MV-4-11 (cell line): ENCODE measurements at regions not wholly inside any gene's neighbourhood (a gene's known extent, or its start where the extent isn't known, plus 50 kb on each side); places are given as distances from the start of the nearest gene placed in this dataset.

Source experiments
- DNase-seq: peaks from one replicate; lab custom pipeline; 2025; lab: John Stamatoyannopoulos, UW

- DNase-seq, result no peak
Observed at GRCh38 chr5:124692950-124693349, 53.5 kb downstream of the ZNF608 start.

GRCh38 chr5:124692324-124692723, 54.1 kb downstream of the ZNF608 start:
- no peak for DNase-seq

GRCh38 chr5:124689653-124690052, 56.8 kb downstream of the ZNF608 start:
- DNase-seq, result no peak

GRCh38 chr5:124686239-124687004, 60.0 kb downstream of the ZNF608 start:
- DNase-seq, result no peak

GRCh38 chr5:124685404-124685930, 61.0 kb downstream of the ZNF608 start:
- DNase-seq, result no peak

- DNase-seq, result no peak
Observed at GRCh38 chr5:124683917-124684555, 62.4 kb downstream of the ZNF608 start.

GRCh38 chr5:124679578-124680199, 66.8 kb downstream of the ZNF608 start:
- no peak for DNase-seq

GRCh38 chr5:124678922-124679519, 67.4 kb downstream of the ZNF608 start:
- no peak for DNase-seq

GRCh38 chr5:124678468-124678867, 68.0 kb downstream of the ZNF608 start:
- DNase-seq, result no peak

GRCh38 chr5:124677374-124678351, 68.8 kb downstream of the ZNF608 start:
- no peak for DNase-seq

GRCh38 chr5:124675931-124676846, 70.2 kb downstream of the ZNF608 start:
- no peak for DNase-seq

- DNase-seq, result no peak
Observed at GRCh38 chr5:124671193-124671592, 75.2 kb downstream of the ZNF608 start.

- no peak for DNase-seq
Observed at GRCh38 chr5:124670722-124671184, 75.7 kb downstream of the ZNF608 start.

GRCh38 chr5:124669956-124670721, 76.3 kb downstream of the ZNF608 start:
- DNase-seq, result no peak

- no peak for DNase-seq
Observed at GRCh38 chr5:124669300-124669648, 77.2 kb downstream of the ZNF608 start.

GRCh38 chr5:124668353-124669299, 77.8 kb downstream of the ZNF608 start:
- no peak for DNase-seq

- no peak for DNase-seq
Observed at GRCh38 chr5:124665625-124666024, 80.8 kb downstream of the ZNF608 start.

- DNase-seq, result no peak
Observed at GRCh38 chr5:124665035-124665434, 81.4 kb downstream of the ZNF608 start.
